GM21381 (cell line): ENCODE measurements at regions not wholly inside any gene's neighbourhood (a gene's known extent, or its start where the extent isn't known, plus 50 kb on each side); places are given as distances from the start of the nearest gene placed in this dataset.

Experiments used
- ATAC-seq: cut with Tn5 transposase; IDR thresholded peaks from one replicate; pipeline ENCODE4 v1.9.1; 2021; ENCODE audit warnings: mild to moderate bottlenecking, moderate library complexity; ENCODE audit not compliant: unreplicated experiment

DNA sequence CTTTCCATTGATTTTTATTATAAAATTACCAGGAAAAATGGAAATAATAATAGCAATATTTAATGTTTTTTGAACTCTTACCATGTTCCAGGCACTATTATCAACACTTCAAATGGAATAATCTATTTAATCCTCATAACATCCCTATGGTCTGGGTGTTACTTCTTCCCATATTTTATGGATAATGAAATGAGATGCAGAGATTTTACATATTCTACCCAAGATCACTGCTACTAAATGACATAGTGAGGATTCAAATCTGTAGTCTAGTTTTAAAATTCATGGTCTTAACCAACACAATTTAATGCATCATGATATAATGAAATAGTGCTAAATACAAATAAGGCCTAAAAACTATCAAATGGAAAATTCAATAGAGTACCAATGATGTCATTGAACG, 70.4 kb upstream of the COL3A1 start:
- ATAC-seq: no peak

DNA sequence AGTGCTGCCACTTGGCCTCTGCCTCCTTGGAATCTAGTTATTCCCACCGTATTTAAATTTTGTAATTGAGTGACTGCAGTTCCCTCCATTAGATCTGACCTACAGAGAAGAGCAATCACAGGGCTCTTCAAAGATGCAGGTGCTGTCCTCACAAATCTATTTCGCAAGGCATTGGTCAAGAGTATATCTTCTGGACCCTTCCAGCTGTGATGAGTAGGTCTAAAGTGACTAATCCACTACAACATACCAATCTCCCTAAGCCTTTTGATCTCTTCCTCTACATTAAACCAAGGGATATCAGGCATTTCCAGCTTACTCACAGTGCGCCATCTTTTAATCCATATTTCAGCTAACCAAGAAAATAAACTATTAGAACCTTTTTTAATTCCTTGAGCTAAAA, 65.1 kb upstream of the COL3A1 start:
- no peak for ATAC-seq

DNA sequence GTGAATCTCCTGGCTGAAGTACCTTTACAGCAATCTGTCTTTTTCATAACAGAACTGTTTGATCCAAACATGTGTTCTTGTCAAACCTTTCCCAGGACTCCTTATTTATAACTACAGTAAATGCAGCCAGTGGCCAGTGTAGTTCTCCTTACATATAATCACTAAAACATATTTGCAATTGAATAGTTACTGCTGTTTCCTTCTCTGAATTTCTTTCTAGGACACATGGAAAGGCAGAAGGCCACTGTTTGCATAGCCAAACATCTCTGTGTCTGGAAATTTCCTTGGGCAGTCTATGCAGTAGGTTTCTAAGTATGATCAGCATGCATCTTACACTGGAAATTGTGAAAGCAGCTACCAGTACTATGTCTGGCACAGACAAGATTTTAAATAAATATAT, 57.4 kb upstream of the COL3A1 start:
- ATAC-seq: no peak

GRCh38 chr2:188917632-188918031, 56.5 kb upstream of the COL3A1 start:
- ATAC-seq: no peak

DNA sequence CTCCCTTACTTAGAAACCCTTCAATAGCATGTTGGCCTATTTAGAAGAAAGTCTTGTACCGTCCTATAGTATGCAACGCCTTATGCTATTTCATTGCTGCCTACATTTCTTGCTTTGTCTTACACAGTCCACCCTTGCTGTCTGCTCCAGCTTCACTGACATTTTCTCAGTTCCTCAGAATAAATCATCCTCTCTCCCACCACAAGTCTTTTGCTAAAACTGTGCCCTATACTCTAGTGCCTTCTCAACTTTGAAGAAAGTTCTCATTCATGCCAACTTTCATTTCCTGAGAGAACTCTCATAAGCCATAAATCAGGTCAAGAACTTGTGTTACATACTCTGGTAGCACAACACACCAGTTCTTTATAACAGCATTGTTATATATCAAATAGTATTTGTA, 54.3 kb upstream of the COL3A1 start:
- peak; percentile 52 for ATAC-seq

GRCh38 chr2:188922191-188922590, 52.0 kb upstream of the COL3A1 start:
- ATAC-seq: no peak
